Ovary (tissue), 3 donors: ENCODE measurements at regions not wholly inside any gene's neighbourhood (a gene's known extent, or its start where the extent isn't known, plus 50 kb on each side); places are given as distances from the start of the nearest gene placed in this dataset.

Source experiments
- CTCF ChIP-seq, 3 donors: fragments of 450-650 bp in 2 of 3; fragments of 200-600 bp in 1 of 3; IDR thresholded peaks; one replicate each; pipeline versions ENCODE4 v1.5.1 to v1.8.0; 2016 to 2022; ENCODE audit warnings: antibody characterized with exemption in 3 of 3, mild to moderate bottlenecking in 1 of 3
- EP300 ChIP-seq: sonication (generic); formaldehyde crosslinking; IDR thresholded peaks from one replicate; pipeline ENCODE4 v1.6.1; 2017; ENCODE audit warnings: antibody characterized with exemption
- POLR2A ChIP-seq: fragments of 450-650 bp; IDR thresholded peaks from one replicate; pipeline ENCODE4 v1.6.1; 2017; ENCODE audit warnings: antibody characterized with exemption, mild to moderate bottlenecking, moderate library complexity
- donor health status: DM: no; HTN: no; CAD: no.

- TF ChIP-seq POLR2A = no peak
- TF ChIP-seq CTCF (IDR thresholded peaks at IDR 0.05) = no peak
- no peak for TF ChIP-seq EP300
Observed at GRCh38 chr1:79974659-79975058, 968.1 kb upstream of the ADGRL4 start.
